ENCODE measurements at regions not wholly inside any gene's neighbourhood (a gene's known extent, or its start where the extent isn't known, plus 50 kb on each side); places are given as distances from the start of the nearest gene placed in this dataset.
"Not testable (repeated sequence)": the region's sequence is repeated elsewhere in the genome, so short reads cannot be mapped to it uniquely, and the experiment has no call there.

- Histone ChIP-seq H3K9me3 (no peaks in the 10 kb centered on the region), H3K4me3 (no peak overlapping the region), H3K36me3 (replicated peaks) (no peaks in the 10 kb centered on the region), H3K27me3 (ENCODE audit: low read depth) (no peaks in the 10 kb centered on the region), H3K4me1 (no peaks in the 10 kb centered on the region)
- DNase-seq (ENCODE audit: low spot score in 2 of 2) = no peak
- in situ Hi-C loops (cut with MboI; ENCODE audit: low sequenced_read_pairs) = no loop called here
Measured at GRCh38 chr1:194654956-194655355, 1468.5 kb upstream of the B3GALT2 start.

GRCh38 chr1:194653385-194653784 lies 1467.0 kb upstream of the B3GALT2 start:
- no peak overlapping the region for H3K4me3 ChIP-seq
- DNase-seq (ENCODE audit: low spot score in 2 of 2) = no peak
- no peaks in the 10 kb centered on the region for H3K36me3 ChIP-seq (replicated peaks)
- H3K27me3 ChIP-seq (ENCODE audit: low read depth) = no peaks in the 10 kb centered on the region
- H3K4me1 ChIP-seq = no peaks in the 10 kb centered on the region
- no peaks in the 10 kb centered on the region for H3K9me3 ChIP-seq
- in situ Hi-C loops (cut with MboI; ENCODE audit: low sequenced_read_pairs) = no loop called here

GRCh38 chr1:194647118-194647517 lies 1460.7 kb upstream of the B3GALT2 start:
- in situ Hi-C loops (cut with MboI; ENCODE audit: low sequenced_read_pairs) = no loop called here
- Histone ChIP-seq H3K4me1 (no peaks in the 10 kb centered on the region), H3K4me3 (no peak overlapping the region), H3K27me3 (ENCODE audit: low read depth) (no peaks in the 10 kb centered on the region), H3K9me3 (no peaks in the 10 kb centered on the region), H3K36me3 (replicated peaks) (no peaks in the 10 kb centered on the region)
- DNase-seq (ENCODE audit: low spot score in 2 of 2) = no peak

GRCh38 chr1:194644528-194644927 lies 1458.1 kb upstream of the B3GALT2 start:
- H3K27me3 ChIP-seq (ENCODE audit: low read depth) = no peaks in the 10 kb centered on the region

GRCh38 chr1:194640322-194640721 lies 1453.9 kb upstream of the B3GALT2 start:
- no peak overlapping the region for H3K4me3 ChIP-seq
- H3K36me3 ChIP-seq (replicated peaks) = no peaks in the 10 kb centered on the region
- in situ Hi-C loops (cut with MboI; ENCODE audit: low sequenced_read_pairs) = no loop called here
- H3K4me1 ChIP-seq = no peaks in the 10 kb centered on the region
- no peak for DNase-seq (ENCODE audit: low spot score in 2 of 2)
- H3K27me3 ChIP-seq (ENCODE audit: low read depth) = no peaks in the 10 kb centered on the region
- no peaks in the 10 kb centered on the region for H3K9me3 ChIP-seq

More at GRCh38 chr1:194644528-194644927, 1458.1 kb upstream of the B3GALT2 start:
- Histone ChIP-seq H3K9me3 (no peaks in the 10 kb centered on the region), H3K4me3 (no peak overlapping the region), H3K36me3 (replicated peaks) (no peaks in the 10 kb centered on the region), H3K4me1 (no peaks in the 10 kb centered on the region)
- DNase-seq (ENCODE audit: low spot score in 2 of 2) = no peak
- in situ Hi-C loops (cut with MboI; ENCODE audit: low sequenced_read_pairs) = no loop called here

GRCh38 chr1:194629011-194629410 lies 1442.6 kb upstream of the B3GALT2 start:
- Histone ChIP-seq H3K4me3 (no peak overlapping the region), H3K4me1 (no peaks in the 10 kb centered on the region), H3K36me3 (replicated peaks) (no peaks in the 10 kb centered on the region), H3K27me3 (ENCODE audit: low read depth) (no peaks in the 10 kb centered on the region), H3K9me3 (no peaks in the 10 kb centered on the region)
- DNase-seq (ENCODE audit: low spot score in 2 of 2) = no peak
- in situ Hi-C loops (cut with MboI; ENCODE audit: low sequenced_read_pairs) = no loop called here

- Histone ChIP-seq H3K4me1 (no peaks in the 10 kb centered on the region), H3K27me3 (ENCODE audit: low read depth) (no peaks in the 10 kb centered on the region), H3K36me3 (replicated peaks) (no peaks in the 10 kb centered on the region), H3K9me3 (no peaks in the 10 kb centered on the region), H3K4me3 (no peak overlapping the region)
- DNase-seq (ENCODE audit: low spot score in 2 of 2) = no peak
- in situ Hi-C loops (cut with MboI; ENCODE audit: low sequenced_read_pairs) = no loop called here
Measured at GRCh38 chr1:194624833-194625232, 1438.4 kb upstream of the B3GALT2 start.

- Histone ChIP-seq H3K36me3 (replicated peaks) (no peaks in the 10 kb centered on the region), H3K4me3 (no peak overlapping the region), H3K9me3 (no peaks in the 10 kb centered on the region), H3K4me1 (no peaks in the 10 kb centered on the region), H3K27me3 (ENCODE audit: low read depth) (no peaks in the 10 kb centered on the region)
- DNase-seq (ENCODE audit: low spot score in 2 of 2) = no peak
- in situ Hi-C loops (cut with MboI; ENCODE audit: low sequenced_read_pairs) = no loop called here
Measured at GRCh38 chr1:194618101-194618500, 1431.7 kb upstream of the B3GALT2 start.

- in situ Hi-C loops (cut with MboI; ENCODE audit: low sequenced_read_pairs); DNase-seq (ENCODE audit: low spot score in 2 of 2); H3K27me3 ChIP-seq (ENCODE audit: low read depth): not testable (repeated sequence)
Measured at GRCh38 chr1:194617272-194617671, 1430.9 kb upstream of the B3GALT2 start.

GRCh38 chr1:194616835-194617234 lies 1430.4 kb upstream of the B3GALT2 start:
- DNase-seq (ENCODE audit: low spot score in 2 of 2) = no peak
- in situ Hi-C loops (cut with MboI; ENCODE audit: low sequenced_read_pairs) = no loop called here
- Histone ChIP-seq H3K27me3 (ENCODE audit: low read depth) (no peaks in the 10 kb centered on the region), H3K4me1 (no peaks in the 10 kb centered on the region), H3K9me3 (no peaks in the 10 kb centered on the region), H3K4me3 (no peak overlapping the region), H3K36me3 (replicated peaks) (no peaks in the 10 kb centered on the region)

More at GRCh38 chr1:194617272-194617671, 1430.9 kb upstream of the B3GALT2 start:
- not testable (repeated sequence) for H3K4me1 ChIP-seq; H3K9me3 ChIP-seq; H3K36me3 ChIP-seq (replicated peaks); H3K4me3 ChIP-seq

- Histone ChIP-seq H3K4me1 (no peaks in the 10 kb centered on the region), H3K36me3 (replicated peaks) (no peaks in the 10 kb centered on the region), H3K9me3 (no peaks in the 10 kb centered on the region), H3K4me3 (no peak overlapping the region), H3K27me3 (ENCODE audit: low read depth) (no peaks in the 10 kb centered on the region)
- in situ Hi-C loops (cut with MboI; ENCODE audit: low sequenced_read_pairs) = no loop called here
- no peak for DNase-seq (ENCODE audit: low spot score in 2 of 2)
Measured at GRCh38 chr1:194602184-194602583, 1415.8 kb upstream of the B3GALT2 start.

GRCh38 chr1:194600716-194601115 lies 1414.3 kb upstream of the B3GALT2 start:
- in situ Hi-C loops (cut with MboI; ENCODE audit: low sequenced_read_pairs) = no loop called here
- Histone ChIP-seq H3K9me3 (no peaks in the 10 kb centered on the region), H3K4me3 (no peak overlapping the region), H3K36me3 (replicated peaks) (no peaks in the 10 kb centered on the region), H3K27me3 (ENCODE audit: low read depth) (no peaks in the 10 kb centered on the region), H3K4me1 (no peaks in the 10 kb centered on the region)
- DNase-seq (ENCODE audit: low spot score in 2 of 2) = no peak

GRCh38 chr1:194598098-194598497 lies 1411.7 kb upstream of the B3GALT2 start:
- in situ Hi-C loops (cut with MboI; ENCODE audit: low sequenced_read_pairs) = no loop called here

GRCh38 chr1:194586302-194586701 lies 1399.9 kb upstream of the B3GALT2 start:
- Histone ChIP-seq H3K36me3 (replicated peaks) (no peaks in the 10 kb centered on the region), H3K4me1 (no peaks in the 10 kb centered on the region), H3K9me3 (no peaks in the 10 kb centered on the region), H3K27me3 (ENCODE audit: low read depth) (no peaks in the 10 kb centered on the region), H3K4me3 (no peak overlapping the region)
- in situ Hi-C loops (cut with MboI; ENCODE audit: low sequenced_read_pairs) = no loop called here
- DNase-seq (ENCODE audit: low spot score in 2 of 2) = no peak

More at GRCh38 chr1:194598098-194598497, 1411.7 kb upstream of the B3GALT2 start:
- Histone ChIP-seq H3K36me3 (replicated peaks) (no peaks in the 10 kb centered on the region), H3K4me3 (no peak overlapping the region), H3K4me1 (no peaks in the 10 kb centered on the region), H3K27me3 (ENCODE audit: low read depth) (no peaks in the 10 kb centered on the region), H3K9me3 (no peaks in the 10 kb centered on the region)
- DNase-seq (ENCODE audit: low spot score in 2 of 2) = no peak

GRCh38 chr1:194584052-194584451 lies 1397.6 kb upstream of the B3GALT2 start:
- in situ Hi-C loops (cut with MboI; ENCODE audit: low sequenced_read_pairs) = no loop called here
- Histone ChIP-seq H3K4me3 (no peak overlapping the region), H3K9me3 (no peaks in the 10 kb centered on the region), H3K36me3 (replicated peaks) (no peaks in the 10 kb centered on the region), H3K4me1 (no peaks in the 10 kb centered on the region), H3K27me3 (ENCODE audit: low read depth) (no peaks in the 10 kb centered on the region)
- DNase-seq (ENCODE audit: low spot score in 2 of 2) = no peak
